Stimulated activated CD4-positive, alpha-beta T cell treated with anti-CD3 and anti-CD28 coated beads, Interleukin-15, amount 100 ng/mL, for 48 hours (primary cell): ENCODE measurements at regions not wholly inside any gene's neighbourhood (a gene's known extent, or its start where the extent isn't known, plus 50 kb on each side); places are given as distances from the start of the nearest gene placed in this dataset.
"Not testable (repeated sequence)": the region's sequence is repeated elsewhere in the genome, so short reads cannot be mapped to it uniquely, and the experiment has no call there.

ENCODE experiments used
- DNase-seq, 2 donors: peaks; one replicate each; pipeline ENCODE4 v3.0.0-alpha.2; 2020; ENCODE audit warnings: low read depth in 2 of 2

GRCh38 chr3:139238281-139239030 is 105.4 kb upstream of the MRPS22 start:
- DNase-seq = no peak

GRCh38 chr3:139239550-139239949 is 104.3 kb upstream of the MRPS22 start:
- no peak for DNase-seq

- DNase-seq = no peak
Observed at GRCh38 chr3:139241783-139242182, 102.0 kb upstream of the MRPS22 start.

DNA sequence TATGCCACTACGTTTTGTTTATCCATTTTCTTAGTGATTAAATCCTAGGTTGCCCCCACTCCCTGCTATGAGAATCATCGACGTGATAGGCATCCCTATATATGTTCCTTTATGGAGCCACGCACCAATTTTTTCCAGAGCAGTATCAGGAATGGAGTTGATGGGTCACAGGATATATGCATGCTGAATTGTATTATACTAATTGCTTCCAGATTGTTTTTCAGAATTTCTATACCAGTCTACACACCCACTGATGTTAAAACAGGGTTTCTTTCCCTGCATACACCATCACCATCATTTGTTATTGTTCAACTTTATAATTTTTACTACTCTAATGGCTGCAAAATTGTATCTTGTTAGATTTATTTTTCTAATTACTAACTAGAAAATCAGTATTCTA is 100.1 kb upstream of the MRPS22 start:
- no peak for DNase-seq

- DNase-seq = no peak
Observed at GRCh38 chr3:139248593-139249255, 95.1 kb upstream of the MRPS22 start.

- DNase-seq = no peak
Observed at GRCh38 chr3:139251529-139251928, 92.3 kb upstream of the MRPS22 start.

DNA sequence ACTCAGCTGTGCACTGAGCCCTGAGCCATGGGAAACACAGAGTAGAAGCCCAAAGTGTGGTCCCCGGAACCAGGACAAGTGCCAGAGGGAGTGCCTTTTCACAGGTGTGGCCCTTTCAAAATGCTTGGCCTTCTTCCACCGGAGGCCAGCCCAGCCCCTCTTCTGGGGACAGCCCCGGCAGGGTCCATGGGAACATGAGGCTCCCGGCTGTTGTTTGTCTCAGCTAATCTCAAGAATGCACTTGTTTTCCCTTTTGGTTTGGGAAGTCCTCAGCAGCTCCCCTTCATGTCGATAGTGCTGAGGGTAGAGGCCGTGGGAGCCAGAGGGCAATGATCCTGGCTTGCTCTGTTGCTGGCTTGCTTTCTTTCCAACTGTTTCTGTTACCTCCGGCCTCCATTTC is 91.1 kb upstream of the MRPS22 start:
- DNase-seq = no peak

DNA sequence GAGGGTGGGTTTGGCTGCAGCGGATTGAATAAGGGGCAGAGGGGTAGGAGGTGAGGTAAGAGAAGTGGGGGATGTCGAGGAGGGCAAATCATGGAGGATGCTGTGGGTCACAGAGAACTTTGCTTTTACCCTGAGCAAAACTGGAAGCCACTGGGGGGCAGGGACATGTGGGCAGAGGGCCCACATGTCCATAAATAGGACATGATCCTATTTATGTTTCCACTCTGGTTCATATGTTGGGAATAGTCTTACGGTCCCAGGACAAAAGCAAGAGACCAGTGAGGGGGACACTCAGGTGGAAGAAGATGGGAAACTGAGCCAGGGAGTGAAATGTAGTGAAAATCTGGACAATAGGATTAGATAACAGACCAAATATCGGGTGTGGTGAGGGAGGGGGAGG is 85.5 kb upstream of the MRPS22 start:
- no peak for DNase-seq

- DNase-seq = no peak
Observed at GRCh38 chr3:139259398-139259797, 84.4 kb upstream of the MRPS22 start.

DNA sequence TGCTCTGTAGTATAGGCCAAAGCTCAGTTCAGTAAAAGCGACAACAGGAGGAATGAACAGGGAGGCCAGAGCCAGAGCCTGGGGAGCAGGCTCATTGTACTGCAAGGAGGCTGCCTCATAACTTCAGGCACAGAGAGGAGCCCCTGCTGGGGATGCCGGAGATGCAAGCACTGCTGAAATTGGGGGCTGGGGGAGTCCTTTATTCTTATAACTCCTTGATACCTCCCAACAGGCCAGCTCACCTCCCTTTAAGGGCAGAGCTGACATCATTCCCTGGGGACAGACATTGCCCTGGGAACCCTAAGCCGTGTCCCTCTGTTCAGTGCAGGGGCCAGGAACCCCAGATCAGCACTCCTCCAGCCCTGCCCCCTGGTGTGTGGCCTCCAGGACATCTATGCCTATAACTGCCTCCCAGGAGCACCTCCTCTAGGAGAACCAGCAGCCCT is 83.8 kb upstream of the MRPS22 start:
- no peak for DNase-seq

DNA sequence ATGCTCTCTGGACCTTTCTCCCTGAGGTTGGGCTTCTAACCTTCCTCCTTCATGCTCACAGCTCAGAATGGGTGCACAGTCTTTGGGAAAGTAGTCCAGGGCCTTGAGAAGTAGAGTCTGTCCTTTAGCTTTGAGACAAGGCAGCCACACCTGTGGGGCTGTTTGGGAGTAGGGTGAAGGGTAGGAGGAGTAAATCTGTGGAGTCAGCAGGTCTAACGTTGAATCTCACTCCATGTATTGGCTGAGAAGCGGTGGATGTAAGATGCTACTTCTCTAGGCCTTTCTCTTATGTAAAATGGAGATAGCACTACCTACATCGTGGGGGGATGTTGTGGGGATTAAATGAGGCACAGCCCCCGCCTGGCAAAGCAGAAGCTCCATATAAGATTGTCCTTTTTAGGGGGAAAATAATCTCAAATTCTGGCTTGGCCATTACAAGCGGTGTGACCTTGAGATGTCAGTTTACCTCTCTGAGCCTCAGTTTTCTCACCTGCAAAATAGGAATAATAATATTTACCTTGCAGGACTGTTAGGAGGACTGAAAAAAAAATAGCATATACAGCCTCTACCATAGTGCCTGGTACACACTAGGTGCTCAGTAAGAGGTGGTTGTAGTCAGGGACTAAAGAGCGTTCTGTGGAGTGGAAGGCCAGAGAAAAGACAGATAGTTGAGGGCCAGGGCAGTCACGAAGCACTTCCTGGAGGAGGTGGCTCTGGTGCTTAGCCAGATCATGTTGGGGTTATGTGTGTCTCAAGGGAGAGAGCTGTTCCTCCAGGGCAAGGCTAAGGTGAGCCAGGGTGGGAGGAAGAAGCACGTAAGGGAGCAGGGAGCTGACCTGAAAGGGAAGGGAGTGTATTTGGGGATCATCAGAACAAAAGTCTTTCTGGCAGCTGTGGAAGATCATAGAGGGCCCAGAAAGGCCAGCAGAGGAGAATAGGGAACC is 82.8 kb upstream of the MRPS22 start:
- DNase-seq = no peak

- no peak for DNase-seq
Observed at GRCh38 chr3:139261754-139262586, 81.8 kb upstream of the MRPS22 start.

DNA sequence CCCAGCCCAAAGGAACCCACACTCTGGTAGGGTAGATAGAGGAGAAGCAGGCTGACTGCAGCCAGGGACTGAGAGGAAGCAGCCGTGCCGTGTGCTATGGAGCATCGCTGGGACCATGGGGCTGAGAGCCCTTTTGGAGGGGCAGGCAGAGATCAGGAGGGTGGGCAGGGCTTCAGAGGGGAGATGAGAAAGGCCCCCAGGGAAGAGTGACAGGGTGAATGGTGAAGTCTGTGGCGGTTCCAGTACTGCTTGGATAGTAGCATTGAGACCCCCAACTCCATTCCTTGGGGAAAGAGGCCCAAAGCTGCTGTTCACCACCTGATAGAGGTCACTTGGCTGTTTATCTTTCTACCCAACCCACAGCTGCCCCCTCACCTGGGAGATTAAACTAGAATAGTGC is 80.0 kb upstream of the MRPS22 start:
- no peak for DNase-seq

GRCh38 chr3:139264375-139264774 is 79.4 kb upstream of the MRPS22 start:
- no peak for DNase-seq

GRCh38 chr3:139265131-139266016 is 78.4 kb upstream of the MRPS22 start:
- DNase-seq = no peak

DNA sequence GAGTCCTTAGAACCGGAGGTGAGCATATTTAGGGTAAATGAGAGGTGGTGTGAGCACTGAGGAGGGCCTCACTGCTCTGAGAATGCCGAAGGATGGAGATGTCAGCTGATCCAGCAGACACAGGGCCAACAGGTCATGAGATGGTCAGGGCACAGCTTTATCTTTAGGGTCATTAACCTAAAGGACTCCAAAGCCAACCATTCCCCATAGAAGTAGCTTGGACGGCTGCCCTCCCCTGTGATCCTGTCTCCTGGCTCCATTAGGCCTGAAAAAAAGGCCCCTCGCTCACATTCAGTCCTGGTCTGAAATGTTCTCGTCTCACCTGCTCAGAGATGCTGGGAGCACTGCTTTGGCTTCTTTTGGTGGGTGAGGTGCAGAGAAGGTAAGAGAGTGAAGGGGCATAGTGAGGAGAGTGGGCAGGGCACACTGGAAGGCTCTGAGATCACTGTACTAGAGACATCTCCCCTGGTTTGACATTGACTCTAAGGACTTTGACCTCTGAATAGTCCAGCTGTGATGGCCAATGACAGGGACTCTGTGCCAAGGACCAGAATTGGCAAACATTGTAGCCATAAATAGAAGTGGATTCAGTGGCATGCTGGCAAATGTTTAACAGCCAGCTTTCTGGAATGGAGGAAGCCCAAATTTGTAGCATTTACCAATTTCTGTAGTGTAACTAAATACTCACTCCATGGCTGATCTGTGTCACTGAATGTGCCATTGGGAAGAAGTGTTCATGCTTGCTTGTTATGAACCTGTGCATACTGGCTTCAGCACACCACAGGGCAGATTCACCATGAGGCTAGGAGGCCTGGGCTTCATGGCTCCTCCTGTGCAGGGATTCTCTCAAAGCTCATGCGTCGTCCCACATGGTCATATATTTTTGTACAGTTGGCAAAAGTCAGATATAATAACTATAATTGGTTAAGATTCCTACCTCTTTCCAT is 76.2 kb upstream of the MRPS22 start:
- DNase-seq = no peak

DNA sequence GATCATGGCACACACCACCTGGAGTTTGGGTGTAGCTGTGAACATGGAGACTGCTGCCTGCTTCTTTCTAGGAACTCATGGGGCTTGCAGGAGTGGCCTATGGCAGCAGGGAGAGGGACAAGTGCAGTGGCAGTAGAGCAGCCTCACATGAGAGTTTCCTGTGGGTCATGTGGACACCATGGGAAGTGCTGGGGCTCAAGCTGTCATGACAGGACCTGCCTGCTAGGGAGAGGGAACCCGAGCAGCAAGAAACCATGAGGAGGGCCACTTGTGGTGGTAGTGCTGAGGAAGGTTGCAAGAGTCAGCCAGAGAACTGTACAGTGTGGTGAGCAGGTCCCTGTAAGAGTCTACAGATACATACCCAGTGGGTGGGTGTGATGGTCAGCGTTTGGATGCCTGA is 73.8 kb upstream of the MRPS22 start:
- no peak for DNase-seq

GRCh38 chr3:139270652-139271051 is 73.2 kb upstream of the MRPS22 start:
- not testable (repeated sequence) for DNase-seq

DNA sequence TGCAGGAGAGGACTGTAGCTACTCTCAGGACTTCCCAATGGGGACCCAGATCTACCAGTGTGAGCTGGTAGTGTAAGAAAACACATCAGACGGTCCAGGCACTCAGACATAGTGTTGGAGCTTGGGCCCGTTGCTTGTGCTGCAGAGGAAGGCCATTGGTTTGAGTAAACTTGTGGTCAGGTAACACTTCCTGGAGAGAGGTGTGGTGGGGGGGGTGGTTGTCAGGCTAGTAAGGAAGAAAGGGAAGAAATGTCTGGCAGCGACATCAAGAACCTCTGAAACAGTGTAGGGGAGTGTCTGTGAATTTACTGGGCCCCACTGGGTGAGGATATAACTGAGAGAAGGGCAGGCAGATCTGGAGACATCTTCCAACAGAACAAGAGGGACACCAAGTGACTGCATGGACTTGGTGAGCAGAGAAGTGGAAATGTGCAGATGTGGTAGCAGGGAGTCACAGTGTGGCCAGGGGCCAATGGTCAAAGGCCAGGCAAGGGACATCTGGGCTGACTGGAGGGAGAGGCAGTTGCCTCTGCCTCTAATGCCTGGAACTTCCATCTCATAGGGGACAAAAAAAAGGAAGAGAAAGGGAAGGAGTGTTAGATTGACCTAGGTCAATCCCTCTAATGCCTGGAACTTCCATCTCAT is 63.7 kb upstream of the MRPS22 start:
- no peak for DNase-seq
